D721Med (cell line): ENCODE measurements at regions not wholly inside any gene's neighbourhood (a gene's known extent, or its start where the extent isn't known, plus 50 kb on each side); places are given as distances from the start of the nearest gene placed in this dataset.

Experiments used
- DNase-seq: peaks from one replicate; pipeline ENCODE4 v3.0.0; 2011; ENCODE audit warnings: low spot score; ENCODE audit not compliant: insufficient read length
- FAIRE-seq: peaks from 2 replicates; lab custom pipeline; 2011; peaks lifted over from hg19 to GRCh38; lab: Jason Lieb, UNC
- TF ChIP-seq, protein P1 (sequence below): IDR thresholded peaks from 2 replicates; pipeline ENCODE4 v1.5.1; 2012; ENCODE audit warnings: mild to moderate bottlenecking, control low read depth; ENCODE audit not compliant: insufficient read depth; ENCODE audit errors: missing control alignments

GRCh38 chr19:28245937-28246336 is 967.0 kb downstream of the UQCRFS1 start:
- no peak for DNase-seq
- TF ChIP-seq, protein P1, sequence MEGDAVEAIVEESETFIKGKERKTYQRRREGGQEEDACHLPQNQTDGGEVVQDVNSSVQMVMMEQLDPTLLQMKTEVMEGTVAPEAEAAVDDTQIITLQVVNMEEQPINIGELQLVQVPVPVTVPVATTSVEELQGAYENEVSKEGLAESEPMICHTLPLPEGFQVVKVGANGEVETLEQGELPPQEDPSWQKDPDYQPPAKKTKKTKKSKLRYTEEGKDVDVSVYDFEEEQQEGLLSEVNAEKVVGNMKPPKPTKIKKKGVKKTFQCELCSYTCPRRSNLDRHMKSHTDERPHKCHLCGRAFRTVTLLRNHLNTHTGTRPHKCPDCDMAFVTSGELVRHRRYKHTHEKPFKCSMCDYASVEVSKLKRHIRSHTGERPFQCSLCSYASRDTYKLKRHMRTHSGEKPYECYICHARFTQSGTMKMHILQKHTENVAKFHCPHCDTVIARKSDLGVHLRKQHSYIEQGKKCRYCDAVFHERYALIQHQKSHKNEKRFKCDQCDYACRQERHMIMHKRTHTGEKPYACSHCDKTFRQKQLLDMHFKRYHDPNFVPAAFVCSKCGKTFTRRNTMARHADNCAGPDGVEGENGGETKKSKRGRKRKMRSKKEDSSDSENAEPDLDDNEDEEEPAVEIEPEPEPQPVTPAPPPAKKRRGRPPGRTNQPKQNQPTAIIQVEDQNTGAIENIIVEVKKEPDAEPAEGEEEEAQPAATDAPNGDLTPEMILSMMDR: no peak
- FAIRE-seq: no peak

DNA sequence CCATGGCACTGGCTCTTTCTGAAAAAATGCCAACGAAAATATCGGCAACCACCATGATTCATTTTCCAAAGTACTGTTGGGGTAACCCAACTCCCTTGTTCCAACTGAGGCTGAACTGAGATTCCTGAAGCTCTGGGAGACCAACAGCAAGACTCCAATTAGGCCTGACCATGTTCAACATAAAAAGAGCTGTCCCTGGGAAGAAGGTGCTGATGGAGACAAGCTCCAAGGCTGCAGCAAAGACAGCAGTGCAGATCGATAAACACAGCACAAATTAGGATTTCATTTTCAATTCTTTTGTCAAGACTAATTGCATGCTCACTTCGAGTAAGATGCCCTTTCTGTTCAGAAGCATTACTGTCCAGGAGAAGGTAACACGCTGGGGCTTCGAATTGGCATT is 968.0 kb downstream of the UQCRFS1 start:
- TF ChIP-seq, protein P1: no peak
- DNase-seq: no peak
- no peak for FAIRE-seq

DNA sequence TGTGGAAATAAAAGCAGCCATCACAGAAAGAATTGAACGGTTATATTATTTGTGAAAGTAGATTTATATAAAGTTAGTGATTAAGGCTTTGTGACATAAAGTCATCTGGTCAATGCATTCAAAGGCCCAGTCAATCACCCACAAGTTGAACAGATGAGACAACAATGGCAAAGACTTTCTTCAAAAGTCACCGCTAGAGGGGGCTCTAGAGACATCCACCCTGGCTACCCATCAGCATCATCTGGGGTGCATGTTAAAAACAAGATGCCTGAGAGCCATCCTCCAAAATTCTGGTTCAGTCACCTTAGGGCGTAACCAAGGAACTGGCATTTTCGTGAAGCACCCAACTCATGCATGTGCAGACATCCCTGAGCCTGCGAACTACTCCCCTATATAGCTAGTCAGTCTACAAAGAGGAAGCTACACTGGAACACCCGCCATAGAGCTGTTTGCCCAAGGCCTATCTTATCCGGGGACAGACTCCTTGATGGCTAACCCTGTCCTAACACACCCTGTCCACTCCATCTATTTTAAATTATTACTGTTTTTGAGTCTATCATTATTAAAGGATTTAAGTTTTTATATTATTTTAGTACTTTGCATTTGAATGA is 970.5 kb downstream of the UQCRFS1 start:
- TF ChIP-seq, protein P1: peak; percentile 61
- DNase-seq (peak; percentile 27), FAIRE-seq (no peak)

- TF ChIP-seq, protein P1: peak; percentile 39
- no peak for DNase-seq
- FAIRE-seq: no peak
Measured at GRCh38 chr19:28239270-28239669, 973.7 kb downstream of the UQCRFS1 start.

DNA sequence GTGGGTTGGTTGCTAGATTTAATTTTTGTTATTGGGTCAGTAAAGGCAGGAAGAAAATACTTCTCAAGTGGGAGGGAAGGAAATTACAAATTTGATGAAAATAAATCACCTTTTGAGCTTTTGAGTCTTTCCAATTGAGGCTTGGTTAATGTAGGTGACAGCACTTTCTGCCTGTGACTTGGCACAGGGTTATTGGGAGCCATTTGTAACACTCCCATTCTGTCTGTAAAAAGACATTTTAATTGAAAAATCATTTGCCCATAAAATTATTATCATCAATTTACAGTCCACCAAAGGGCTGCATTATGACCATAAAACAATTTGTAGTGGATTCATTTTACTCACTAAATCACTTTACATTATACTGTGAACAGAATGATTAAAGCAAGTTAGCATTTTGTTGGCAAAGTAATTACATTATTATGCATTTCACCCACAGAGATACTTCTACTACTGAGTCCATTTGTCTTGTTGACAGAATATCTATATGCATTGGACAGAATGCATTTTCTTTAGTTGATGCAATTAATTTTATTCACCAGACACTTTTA is 974.6 kb downstream of the UQCRFS1 start:
- TF ChIP-seq, protein P1: no peak
- no peak for FAIRE-seq
- DNase-seq: no peak

- FAIRE-seq: no peak
- TF ChIP-seq, protein P1: no peak
Measured at GRCh38 chr19:28235606-28236125, 977.3 kb downstream of the UQCRFS1 start.

GRCh38 chr19:28234637-28235036 is 978.3 kb downstream of the UQCRFS1 start:
- FAIRE-seq: no peak
- TF ChIP-seq, protein P1: no peak
- no peak for DNase-seq

More at GRCh38 chr19:28235606-28236125, 977.3 kb downstream of the UQCRFS1 start:
- DNase-seq: no peak
